HG03558 (cell line): ENCODE measurements at regions not wholly inside any gene's neighbourhood (a gene's known extent, or its start where the extent isn't known, plus 50 kb on each side); places are given as distances from the start of the nearest gene placed in this dataset.
"Not testable (repeated sequence)": the region's sequence is repeated elsewhere in the genome, so short reads cannot be mapped to it uniquely, and the experiment has no call there.

Experiments used
- ATAC-seq: cut with Tn5 transposase; IDR thresholded peaks from one replicate; pipeline ENCODE4 v1.9.1; 2021; ENCODE audit warnings: moderate number of reproducible peaks; ENCODE audit not compliant: unreplicated experiment; ENCODE audit errors: extremely low read depth

DNA sequence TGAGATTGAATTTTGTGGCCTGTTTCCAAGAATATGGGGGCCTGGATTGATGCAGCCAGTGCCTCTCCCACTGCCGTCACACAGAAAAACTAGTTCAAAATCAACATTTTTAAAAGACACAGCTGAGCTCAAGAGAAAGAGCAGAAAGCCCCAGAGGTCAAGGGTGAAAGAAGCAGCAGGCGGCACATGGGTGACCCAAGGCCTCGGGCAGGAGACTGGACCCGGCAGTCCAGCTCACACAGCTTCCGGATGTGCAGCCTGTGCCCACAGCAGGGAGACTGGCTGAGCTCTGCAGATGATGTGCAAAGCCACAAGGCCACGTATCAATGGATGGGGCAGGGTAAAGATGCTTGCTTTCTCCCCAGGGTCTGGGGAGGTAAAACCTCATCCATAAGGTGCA is 50.4 kb upstream of the RNF32 start:
- no peak for ATAC-seq

DNA sequence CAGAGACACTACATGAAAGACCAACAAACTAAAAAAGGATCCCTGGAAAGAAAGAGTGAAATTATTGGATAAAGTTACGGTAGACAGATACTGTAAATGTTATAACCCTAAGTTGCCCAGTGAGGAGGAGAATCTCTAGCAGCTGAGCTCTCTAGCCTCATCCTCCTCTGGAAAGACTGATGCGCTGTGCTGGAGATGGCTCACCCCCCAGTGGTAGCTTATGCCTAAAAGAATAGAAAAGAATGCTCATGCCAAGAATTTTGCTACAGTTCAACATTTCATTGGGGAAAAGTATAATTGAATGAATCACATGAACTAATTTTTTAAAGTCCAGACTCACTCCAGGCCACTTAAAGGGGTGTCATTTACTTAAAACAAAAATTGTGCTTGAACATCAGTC is 50.8 kb upstream of the RNF32 start:
- no peak for ATAC-seq

DNA sequence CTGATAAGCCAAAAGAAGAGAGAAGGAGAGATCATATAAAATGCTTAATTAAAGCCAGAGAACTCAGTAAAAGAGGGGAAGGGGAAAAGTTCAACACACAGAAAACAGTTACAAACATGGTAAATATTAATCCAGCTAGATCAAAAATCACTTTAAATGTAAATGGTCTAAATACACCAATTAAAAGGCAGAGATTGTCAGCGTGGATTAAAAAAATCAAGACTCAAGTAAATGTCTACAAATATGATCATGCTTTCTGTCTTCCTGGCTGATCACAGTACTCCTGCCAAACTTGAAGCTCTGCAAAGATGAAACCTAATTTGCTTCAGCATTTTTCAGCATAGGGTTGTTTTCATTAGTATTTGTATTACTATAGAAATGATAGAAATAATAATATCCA is 54.6 kb upstream of the RNF32 start:
- no peak for ATAC-seq

DNA sequence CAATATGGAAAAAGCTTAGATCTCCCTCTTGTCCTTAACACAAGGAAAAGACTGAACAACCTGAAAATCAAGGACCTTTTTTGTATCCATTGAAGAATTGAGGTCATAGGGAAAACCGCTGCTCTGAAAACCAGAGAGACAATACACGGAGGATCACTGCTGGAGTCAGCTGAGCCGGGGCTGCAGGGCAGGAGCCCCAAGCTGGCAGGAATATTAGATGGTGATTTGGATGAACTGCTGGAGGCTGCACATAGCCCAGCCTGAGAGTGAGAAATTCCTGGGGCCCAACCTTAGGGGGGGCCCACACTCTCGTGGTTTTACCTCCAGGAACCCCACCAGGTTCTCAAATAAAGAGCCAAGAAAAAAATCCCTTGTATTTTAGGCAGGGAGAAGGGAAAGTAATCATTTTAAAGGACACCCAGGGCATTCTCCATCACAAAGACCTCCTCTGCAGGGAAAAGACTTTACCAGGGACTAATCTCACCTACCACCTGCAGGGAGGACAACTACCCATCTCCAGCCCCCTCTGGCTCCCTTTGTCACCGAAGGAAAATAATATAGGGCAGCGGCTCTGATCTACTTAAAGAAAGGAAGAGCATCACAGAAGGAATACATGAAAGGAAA is 55.4 kb upstream of the RNF32 start:
- ATAC-seq: no peak

GRCh38 chr7:156582591-156583123 is 57.9 kb upstream of the RNF32 start:
- ATAC-seq: no peak

DNA sequence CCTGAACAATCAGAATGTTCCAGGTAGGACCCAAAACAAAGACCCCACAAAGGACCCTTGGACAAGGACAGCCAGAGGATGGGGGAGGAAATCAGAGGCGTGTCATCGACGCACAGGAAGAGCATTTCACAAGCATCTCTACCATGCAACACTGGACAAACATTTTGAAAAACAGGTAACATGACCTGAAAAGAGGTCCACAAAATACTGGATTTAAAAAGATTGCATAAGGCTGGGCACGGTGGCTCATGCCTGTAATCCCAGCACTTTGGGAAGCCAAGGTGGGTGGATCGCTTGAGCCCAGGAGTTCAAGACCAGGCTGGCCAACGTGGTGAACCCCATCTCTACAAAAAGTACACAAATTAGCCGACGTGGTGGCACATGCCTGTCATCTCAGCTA is 60.5 kb upstream of the RNF32 start:
- no peak for ATAC-seq

DNA sequence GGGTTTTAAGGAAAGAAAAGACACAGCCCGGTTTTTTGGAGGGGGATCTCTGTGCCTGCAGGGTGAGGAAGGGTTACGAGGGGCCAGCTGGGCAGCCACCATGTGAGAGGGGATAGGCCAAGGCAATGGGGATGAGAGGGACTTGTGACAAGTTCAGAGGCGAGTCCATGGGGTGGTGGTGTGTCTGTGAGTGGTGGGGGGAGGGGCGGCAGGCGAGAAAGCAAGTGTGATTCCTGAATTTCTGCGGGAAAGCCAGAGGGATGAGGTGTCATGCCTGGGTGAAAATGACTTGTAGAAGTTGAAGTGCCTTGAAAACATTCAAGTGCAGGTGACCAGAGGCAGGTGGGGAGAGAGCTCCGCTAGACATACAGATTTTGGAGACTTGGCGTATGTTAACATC is 61.0 kb upstream of the RNF32 start:
- ATAC-seq: no peak

DNA sequence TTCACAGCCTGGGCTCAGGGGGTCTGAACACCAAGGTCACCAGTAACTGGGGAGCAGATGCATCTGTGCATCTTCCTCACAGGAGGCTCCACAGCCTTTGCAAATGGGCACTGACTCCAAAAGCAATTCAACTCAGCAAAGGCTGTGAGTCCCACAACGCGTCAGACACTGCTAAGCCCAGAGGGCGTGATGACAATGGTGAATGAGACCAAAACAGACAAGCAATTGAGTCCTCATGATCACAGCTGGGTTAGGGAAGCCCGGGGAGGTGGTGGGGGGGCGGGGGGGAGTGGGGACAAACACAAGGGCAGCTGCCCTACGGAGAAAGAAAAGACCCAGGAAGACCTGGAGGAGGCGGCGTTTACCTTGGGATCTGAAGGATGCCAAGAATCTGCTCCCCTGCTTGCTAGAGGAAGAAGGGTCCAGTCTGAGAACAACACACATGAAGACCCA is 61.6 kb upstream of the RNF32 start:
- ATAC-seq: no peak

DNA sequence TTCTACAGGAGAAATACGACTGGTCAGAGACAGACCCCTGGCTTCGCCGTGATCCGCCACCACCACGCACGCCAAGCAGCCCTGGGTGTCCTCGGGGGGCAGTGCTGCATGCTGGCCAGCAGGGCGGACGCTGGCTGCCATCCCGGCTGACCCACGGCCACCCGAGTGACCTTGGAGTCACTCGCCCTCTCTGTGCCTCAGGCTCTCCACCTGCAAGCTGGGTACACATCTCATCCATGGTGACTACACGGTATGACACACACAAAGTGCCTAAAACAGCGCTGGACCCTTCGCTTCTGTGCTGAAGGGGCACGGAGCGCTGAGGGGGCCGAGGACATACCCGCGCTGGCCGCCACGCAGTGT is 62.0 kb upstream of the RNF32 start:
- no peak for ATAC-seq

- no peak for ATAC-seq
These were observed 62.7 kb upstream of the RNF32 start for GRCh38 chr7:156577645-156578577.

- ATAC-seq: no peak
These were observed 64.1 kb upstream of the RNF32 start for GRCh38 chr7:156576216-156577058.

GRCh38 chr7:156568258-156568657 is 72.3 kb upstream of the RNF32 start:
- no peak for ATAC-seq

DNA sequence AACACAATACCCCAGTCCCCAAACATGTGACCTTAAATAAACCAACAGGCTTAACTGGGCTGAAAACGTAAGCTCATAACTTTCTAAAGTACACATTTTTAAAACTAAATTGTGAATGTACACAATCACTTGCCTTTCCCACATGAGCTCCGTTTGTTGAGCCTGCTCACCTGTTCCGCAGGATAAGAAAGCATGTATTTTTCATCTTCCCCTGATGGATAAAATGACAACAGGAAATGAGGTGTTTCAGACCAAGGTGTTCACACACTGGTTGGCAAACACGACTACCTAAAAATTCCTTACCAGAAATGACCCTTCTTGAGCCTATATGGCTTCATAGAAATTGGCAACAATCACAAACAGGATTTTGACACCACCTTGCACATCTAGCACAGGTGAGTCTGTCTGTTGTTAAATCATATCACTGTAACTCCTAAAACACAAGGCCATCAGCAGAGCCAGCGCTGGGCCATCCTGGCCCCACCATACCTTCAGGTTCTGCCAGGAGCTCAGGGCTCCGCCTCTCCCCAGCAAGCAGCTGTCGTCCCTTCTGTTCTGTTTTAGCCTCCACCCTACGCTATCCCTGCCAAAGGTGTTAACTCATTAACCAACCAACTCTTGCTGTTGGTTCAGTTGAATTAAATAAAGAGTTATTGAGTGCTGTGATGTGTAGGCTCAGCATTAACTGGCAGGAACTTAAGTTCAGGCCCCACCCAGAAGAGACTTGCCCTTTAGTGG is 73.6 kb upstream of the RNF32 start:
- no peak for ATAC-seq

GRCh38 chr7:156565002-156565401 is 75.6 kb upstream of the RNF32 start:
- not testable (repeated sequence) for ATAC-seq

- ATAC-seq: no peak
These were observed 79.9 kb upstream of the RNF32 start for GRCh38 chr7:156560696-156561095.

DNA sequence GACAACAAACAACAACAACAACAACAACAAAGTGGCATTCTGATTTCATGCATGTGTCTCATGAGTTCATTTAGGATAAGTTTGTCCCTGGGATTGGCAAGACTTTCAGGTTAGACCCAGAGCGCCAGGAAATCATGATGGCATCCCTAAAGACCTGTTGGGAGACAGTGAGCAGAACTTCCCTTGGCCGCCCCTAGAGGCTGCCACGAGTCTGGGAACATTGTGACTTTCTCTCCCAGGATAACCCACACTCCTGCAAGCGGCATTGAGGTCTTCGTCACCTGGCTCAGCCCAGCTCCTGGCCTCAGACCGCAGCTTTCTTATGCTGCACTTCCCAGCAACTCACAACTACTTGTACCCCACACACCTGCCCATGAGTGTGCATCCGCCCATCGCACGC is 80.5 kb upstream of the RNF32 start:
- no peak for ATAC-seq

DNA sequence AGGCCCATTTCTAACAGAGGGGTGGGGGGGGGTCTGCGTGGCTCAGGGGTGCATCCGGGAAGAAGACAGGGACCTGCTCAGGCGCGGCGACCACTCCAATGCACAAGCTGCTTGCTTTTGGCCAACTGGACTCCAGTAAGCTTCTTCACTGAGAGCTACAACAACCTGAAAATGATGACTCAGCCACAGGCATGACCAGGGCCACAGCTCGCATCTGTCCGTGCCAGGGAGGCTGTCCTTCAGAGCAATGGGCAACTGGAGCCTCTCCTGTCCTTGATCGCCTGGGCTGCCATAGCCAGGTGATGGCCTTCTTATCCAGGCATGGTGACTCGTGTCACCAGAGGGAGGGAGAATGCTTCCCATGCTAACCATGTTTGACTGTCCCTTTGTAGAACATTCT is 81.6 kb upstream of the RNF32 start:
- no peak for ATAC-seq

DNA sequence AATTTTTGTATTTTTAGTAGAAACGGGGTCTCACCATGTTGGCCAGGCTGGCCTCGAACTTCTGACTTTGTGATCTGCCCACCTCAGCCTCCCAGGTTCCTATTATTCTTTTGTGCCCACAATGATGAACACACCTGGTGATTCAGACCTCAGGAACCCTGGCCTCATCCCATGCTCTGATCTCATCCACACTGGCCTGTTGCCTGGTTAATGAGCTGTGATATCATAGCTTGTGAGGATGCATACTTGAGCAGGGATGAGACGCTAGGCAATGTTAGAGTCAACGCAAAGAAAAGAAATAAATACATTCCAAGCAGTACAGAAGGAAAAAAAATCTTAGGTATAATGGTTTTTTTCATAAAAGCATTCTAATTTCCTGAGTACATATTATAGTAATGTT is 82.4 kb upstream of the RNF32 start:
- no peak for ATAC-seq

DNA sequence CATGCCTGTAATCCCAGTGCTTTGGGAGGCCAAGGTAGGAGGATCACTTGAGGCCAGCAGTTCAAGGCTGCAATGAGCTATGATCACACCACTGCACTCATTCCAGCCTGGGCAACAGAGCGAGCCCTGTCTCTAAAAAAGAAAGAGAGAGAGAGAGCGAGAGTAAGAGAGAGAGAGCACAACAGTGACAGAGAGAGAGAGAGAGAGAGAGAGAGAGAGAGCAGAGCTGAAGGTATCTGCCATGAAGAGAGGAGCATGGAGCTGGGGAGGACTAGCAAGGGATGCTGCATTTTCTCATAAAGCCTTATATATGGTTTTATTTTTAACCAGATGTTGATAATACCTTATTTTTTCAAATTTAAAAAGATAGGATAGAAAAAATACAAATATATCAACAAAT is 84.5 kb upstream of the RNF32 start:
- no peak for ATAC-seq

GRCh38 chr7:156554488-156554887 is 86.1 kb upstream of the RNF32 start:
- no peak for ATAC-seq
